GM23338 (cell line): ENCODE measurements at regions not wholly inside any gene's neighbourhood (a gene's known extent, or its start where the extent isn't known, plus 50 kb on each side); places are given as distances from the start of the nearest gene placed in this dataset.

Experiments
- CREB1 ChIP-seq: fragments of 250-450 bp; sonication (Bioruptor Pico); IDR thresholded peaks from 2 replicates; pipeline ENCODE4 v1.5.0; 2020; ENCODE audit warnings: low read depth, mild to moderate bottlenecking, moderate library complexity
- CTCF ChIP-seq, 2 experiments: fragments of 200-600 bp in 1 of 2; sonication (generic) in 1 of 2; conservative IDR thresholded peaks; 2 replicates each; pipeline versions ENCODE4 v1.5.1 to v1.6.1; 2016 to 2017; ENCODE audit warnings: antibody characterized with exemption in 2 of 2, low read depth in 2 of 2, mild to moderate bottlenecking in 2 of 2, moderate library complexity in 1 of 2
- ETS1 ChIP-seq: IDR thresholded peaks from 2 replicates; pipeline ENCODE4 v1.6.1; 2016; ENCODE audit warnings: antibody characterized with exemption
- EZH2 ChIP-seq: fragments of 200-600 bp; sonication (generic); IDR thresholded peaks from one replicate; pipeline ENCODE4 v1.8.0; 2017; ENCODE audit warnings: antibody characterized with exemption, mild to moderate bottlenecking, low read depth; ENCODE audit not compliant: unreplicated experiment
- EZH2phosphoT487 ChIP-seq: fragments of 200-600 bp; sonication (generic); IDR thresholded peaks from one replicate; pipeline ENCODE4 v1.8.1; 2018; ENCODE audit warnings: antibody characterized with exemption; ENCODE audit not compliant: unreplicated experiment
- JUNB ChIP-seq: IDR thresholded peaks from one replicate; pipeline ENCODE4 v1.6.1; 2016; ENCODE audit warnings: antibody characterized with exemption; ENCODE audit not compliant: unreplicated experiment
- NANOG ChIP-seq: IDR thresholded peaks from 2 replicates; pipeline ENCODE4 v1.6.1; 2016; ENCODE audit warnings: antibody characterized with exemption, borderline replicate concordance
- POLR2AphosphoS5 ChIP-seq: IDR thresholded peaks from 2 replicates; pipeline ENCODE4 v1.6.1; 2016; ENCODE audit warnings: antibody characterized with exemption, low read depth
- REST ChIP-seq: IDR thresholded peaks from one replicate; pipeline ENCODE4 v1.6.1; 2018; ENCODE audit warnings: antibody characterized with exemption; ENCODE audit not compliant: unreplicated experiment
- ZNF114 ChIP-seq: fragments of 250-450 bp; sonication (Bioruptor Pico); IDR thresholded peaks from 2 replicates; pipeline ENCODE4 v1.5.0; 2020; ENCODE audit warnings: mild to moderate bottlenecking, moderate library complexity
- ZNF331 ChIP-seq: fragments of 250-450 bp; sonication (Bioruptor Pico); IDR thresholded peaks from 2 replicates; pipeline ENCODE4 v1.5.0; 2020; ENCODE audit warnings: low read depth, mild to moderate bottlenecking, moderate library complexity
- TF ChIP-seq, protein P1 (sequence below): fragments of 250-450 bp; sonication (Bioruptor Pico); IDR thresholded peaks from 2 replicates; pipeline ENCODE4 v1.5.0; 2020; ENCODE audit warnings: mild to moderate bottlenecking, moderate library complexity

DNA sequence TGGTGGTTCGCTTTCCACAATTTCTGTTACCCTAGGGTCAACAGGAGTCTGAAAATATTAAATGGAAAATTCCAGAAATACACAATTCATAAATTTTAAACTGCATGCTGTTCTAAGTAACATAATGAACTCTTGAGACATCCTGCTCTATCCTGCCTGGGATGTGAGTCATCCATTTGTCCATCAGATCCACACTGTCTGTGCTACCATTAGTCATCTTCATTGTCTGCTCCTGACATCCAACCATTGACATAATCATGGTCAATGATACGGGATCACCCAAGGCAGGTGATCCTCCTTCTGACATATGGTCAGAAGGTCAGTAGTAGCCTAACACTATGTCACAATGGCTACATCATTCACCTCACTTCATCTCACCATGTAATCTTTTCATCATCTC, 276.7 kb upstream of the KIF2A start (continued):
- TF ChIP-seq, protein P1, sequence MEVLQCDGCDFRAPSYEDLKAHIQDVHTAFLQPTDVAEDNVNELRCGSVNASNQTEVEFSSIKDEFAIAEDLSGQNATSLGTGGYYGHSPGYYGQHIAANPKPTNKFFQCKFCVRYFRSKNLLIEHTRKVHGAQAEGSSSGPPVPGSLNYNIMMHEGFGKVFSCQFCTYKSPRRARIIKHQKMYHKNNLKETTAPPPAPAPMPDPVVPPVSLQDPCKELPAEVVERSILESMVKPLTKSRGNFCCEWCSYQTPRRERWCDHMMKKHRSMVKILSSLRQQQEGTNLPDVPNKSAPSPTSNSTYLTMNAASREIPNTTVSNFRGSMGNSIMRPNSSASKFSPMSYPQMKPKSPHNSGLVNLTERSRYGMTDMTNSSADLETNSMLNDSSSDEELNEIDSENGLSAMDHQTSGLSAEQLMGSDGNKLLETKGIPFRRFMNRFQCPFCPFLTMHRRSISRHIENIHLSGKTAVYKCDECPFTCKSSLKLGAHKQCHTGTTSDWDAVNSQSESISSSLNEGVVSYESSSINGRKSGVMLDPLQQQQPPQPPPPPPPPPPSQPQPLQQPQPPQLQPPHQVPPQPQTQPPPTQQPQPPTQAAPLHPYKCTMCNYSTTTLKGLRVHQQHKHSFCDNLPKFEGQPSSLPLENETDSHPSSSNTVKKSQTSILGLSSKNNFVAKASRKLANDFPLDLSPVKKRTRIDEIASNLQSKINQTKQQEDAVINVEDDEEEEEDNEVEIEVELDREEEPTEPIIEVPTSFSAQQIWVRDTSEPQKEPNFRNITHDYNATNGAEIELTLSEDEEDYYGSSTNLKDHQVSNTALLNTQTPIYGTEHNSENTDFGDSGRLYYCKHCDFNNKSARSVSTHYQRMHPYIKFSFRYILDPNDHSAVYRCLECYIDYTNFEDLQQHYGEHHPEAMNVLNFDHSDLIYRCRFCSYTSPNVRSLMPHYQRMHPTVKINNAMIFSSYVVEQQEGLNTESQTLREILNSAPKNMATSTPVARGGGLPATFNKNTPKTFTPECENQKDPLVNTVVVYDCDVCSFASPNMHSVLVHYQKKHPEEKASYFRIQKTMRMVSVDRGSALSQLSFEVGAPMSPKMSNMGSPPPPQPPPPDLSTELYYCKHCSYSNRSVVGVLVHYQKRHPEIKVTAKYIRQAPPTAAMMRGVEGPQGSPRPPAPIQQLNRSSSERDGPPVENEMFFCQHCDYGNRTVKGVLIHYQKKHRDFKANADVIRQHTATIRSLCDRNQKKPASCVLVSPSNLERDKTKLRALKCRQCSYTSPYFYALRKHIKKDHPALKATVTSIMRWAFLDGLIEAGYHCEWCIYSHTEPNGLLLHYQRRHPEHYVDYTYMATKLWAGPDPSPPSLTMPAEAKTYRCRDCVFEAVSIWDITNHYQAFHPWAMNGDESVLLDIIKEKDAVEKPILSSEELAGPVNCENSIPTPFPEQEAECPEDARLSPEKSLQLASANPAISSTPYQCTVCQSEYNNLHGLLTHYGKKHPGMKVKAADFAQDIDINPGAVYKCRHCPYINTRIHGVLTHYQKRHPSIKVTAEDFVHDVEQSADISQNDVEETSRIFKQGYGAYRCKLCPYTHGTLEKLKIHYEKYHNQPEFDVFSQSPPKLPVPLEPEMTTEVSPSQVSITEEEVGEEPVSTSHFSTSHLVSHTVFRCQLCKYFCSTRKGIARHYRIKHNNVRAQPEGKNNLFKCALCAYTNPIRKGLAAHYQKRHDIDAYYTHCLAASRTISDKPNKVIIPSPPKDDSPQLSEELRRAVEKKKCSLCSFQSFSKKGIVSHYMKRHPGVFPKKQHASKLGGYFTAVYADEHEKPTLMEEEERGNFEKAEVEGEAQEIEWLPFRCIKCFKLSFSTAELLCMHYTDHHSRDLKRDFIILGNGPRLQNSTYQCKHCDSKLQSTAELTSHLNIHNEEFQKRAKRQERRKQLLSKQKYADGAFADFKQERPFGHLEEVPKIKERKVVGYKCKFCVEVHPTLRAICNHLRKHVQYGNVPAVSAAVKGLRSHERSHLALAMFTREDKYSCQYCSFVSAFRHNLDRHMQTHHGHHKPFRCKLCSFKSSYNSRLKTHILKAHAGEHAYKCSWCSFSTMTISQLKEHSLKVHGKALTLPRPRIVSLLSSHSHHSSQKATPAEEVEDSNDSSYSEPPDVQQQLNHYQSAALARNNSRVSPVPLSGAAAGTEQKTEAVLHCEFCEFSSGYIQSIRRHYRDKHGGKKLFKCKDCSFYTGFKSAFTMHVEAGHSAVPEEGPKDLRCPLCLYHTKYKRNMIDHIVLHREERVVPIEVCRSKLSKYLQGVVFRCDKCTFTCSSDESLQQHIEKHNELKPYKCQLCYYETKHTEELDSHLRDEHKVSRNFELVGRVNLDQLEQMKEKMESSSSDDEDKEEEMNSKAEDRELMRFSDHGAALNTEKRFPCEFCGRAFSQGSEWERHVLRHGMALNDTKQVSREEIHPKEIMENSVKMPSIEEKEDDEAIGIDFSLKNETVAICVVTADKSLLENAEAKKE (CRISPR knock-in tag), result no peak
- TF ChIP-seq CREB1 (CRISPR knock-in tag) (no peak), ZNF114 (CRISPR knock-in tag) (no peak), CTCF (conservative IDR thresholded peaks at IDR 0.05; ENCODE audit: low read depth in 2 of 2) (no peak), REST (no peak), EZH2phosphoT487 (no peak), POLR2AphosphoS5 (no peak), ZNF331 (no peak), EZH2 (no peak), ETS1 (no peak), NANOG (no peak), JUNB (no peak)
